Activated CD8-positive, alpha-beta memory T cell treated with anti-CD3 and anti-CD28 coated beads for 48 hours (primary cell): ENCODE measurements at regions not wholly inside any gene's neighbourhood (a gene's known extent, or its start where the extent isn't known, plus 50 kb on each side); places are given as distances from the start of the nearest gene placed in this dataset.
"Not testable (repeated sequence)": the region's sequence is repeated elsewhere in the genome, so short reads cannot be mapped to it uniquely, and the experiment has no call there.

Experiments
- DNase-seq, 3 experiments: peaks; one replicate each; pipeline ENCODE4 v3.0.0-alpha.2; 2020; ENCODE audit warnings: low read depth in 2 of 3, low spot score in 2 of 3

DNA sequence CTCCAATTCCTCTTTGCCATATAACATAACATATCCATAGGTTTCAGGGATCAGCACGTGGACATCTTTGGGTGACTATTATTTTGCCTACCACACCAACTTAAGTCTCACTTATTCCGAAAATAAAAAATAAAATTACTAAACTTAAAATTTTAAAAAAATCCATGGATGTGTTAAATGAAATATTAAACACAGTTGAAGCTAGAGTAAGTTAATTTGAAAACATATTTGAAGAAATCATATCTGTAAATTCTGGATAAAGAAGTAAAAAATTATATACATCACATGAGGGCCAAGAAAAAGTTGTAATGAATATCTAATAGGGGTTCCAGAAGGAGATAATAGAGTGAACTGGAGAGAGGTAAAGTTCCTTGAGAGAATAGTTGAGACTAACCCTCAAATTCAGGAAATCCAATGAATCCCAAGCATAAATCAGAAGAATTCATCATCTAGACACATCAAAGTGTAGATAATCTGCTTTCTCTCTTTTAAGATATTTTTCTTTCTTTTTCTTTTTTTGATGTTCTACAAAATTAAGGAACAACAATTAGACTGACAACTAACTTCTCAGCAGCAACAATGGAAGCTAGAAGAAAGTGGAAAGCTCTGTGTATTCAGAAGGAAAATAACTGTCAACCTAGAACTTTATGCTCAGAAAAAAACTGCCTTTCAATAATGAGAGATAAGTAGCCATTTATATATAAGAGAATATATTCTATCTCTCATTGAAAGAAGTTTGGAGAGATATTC is 147.4 kb downstream of the ABHD5 start:
- no peak for DNase-seq

DNA sequence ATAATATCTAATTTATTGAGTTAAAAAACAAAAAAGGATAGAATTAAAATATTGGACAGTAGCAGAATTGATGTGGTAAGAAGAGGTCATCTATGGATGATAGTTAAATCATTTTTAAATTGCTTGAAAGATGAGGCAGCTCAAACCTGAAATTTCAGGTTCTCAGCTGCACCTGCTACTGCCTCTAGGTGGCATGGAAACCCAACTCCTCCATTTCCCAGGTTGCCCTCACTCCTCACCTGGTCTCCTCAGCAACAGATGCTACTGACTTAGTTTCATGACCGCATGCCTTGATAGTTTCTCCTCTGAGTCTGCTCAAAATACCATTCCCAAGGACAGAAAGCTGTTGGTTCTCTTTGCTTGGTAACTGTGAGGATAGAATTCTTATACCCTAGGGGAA is 148.1 kb downstream of the ABHD5 start:
- DNase-seq = no peak

DNA sequence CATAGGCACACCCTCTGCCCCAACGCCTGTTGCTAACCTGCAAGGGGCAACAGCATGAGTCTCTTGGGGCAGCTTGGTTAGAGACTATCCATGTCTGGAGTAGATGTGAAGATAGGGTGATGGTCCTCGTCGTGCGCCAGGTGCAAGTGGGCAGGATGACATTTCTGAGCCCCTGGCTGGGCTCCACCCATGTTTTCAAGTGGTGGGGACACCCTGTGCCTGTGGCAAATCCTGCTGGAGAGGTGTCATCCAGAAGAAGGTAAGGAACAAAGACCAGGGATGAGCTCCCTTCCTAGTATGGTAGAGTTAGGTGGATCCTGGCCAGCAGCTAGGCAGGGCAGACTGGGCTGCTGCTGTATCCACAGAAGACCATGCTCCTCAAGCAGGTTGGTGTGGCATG is 152.6 kb downstream of the ABHD5 start:
- no peak for DNase-seq

DNA sequence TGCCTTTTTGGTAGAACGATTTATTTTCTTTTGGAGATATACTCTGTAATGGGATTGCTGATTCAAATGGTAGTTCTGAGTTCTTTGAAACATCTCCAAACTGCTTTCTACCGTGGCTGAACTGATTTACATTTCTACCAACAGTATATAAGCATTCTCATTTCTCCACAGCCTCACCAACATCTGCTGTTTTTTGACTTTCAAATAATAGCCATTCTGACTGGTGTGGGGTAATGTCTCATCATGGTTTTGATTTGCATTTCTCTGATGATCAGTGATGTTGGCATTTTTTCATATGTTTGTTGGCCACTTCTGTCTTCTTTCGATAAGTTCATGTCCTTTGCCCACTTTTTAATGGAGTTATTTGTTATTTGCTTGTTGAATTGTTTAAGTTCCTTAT is 154.0 kb downstream of the ABHD5 start:
- no peak for DNase-seq

DNA sequence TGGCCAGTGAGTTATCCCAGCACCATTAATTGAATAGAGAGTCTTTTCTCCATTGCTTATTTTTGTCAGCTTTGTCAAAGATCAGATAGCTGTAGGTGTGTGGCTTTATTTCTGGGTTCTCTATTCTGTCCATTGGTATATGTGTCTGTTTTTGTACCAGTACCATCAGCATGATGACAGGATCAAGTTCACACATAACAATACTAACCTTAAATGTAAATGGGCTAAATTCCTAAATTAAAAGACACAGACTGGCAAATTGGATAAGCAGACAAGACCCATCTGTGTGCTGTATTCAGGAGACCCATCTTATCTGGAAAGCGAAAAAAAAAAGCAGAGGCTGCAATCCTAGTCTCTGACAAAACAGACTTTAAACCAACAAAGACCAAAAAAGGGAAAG is 154.8 kb downstream of the ABHD5 start:
- DNase-seq = not testable (repeated sequence)

DNA sequence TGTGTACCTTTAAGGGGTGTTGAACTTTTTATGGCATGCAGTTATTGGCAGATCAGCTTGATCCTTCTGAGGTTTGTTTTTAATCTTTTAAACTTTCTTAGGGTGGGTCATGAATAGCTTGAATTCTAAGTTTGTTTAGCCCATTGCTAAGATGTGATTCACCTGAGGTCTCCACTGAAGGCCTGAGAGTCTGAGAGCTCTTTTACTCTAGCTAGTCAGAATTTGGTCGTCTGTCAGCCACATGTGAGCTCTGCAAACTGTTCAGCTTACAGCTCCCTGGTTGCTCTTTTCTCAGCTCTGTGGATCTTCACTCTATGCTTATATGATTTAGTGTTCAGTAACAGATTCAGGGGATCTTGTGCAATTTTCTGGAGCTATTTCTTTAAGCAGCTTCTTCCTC is 161.3 kb downstream of the ABHD5 start:
- no peak for DNase-seq

DNA sequence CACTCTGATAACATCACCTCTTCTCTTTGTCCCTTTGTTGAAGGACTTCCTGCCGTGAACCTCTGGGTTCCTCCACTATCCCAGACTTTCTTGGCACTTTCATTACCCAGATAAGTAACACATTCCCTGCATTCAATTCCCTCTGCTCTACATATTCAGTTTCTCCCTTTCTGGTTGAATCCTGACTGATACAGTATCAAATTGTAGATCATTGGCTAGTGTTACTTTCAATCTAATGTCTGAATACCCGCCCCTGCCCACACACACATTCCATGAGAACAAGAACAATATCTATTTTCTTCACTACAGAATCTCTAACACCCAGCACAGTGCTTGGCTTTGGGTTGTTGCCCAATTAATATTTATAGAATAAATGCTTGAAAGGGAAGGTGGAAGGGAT is 163.5 kb downstream of the ABHD5 start:
- DNase-seq = no peak

DNA sequence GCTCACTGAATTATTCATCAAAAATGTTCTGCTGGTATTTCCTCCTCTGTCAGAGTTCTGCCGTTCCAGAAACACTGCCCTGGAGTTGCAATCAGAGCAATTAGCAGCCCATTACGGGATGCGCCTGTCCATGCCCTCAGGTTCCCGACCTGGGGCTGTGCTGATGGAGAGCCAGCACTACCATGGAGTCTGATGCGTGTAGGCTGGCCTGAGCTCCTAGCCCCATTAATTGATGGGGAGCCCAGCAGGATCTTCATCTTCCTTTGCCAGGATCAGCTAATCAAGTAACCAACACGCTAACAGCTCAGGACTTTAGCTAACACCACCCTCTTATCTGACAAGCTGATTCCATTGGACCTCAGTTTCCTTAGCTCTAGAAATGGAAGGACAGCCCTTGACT is 164.2 kb downstream of the ABHD5 start:
- DNase-seq = no peak

DNA sequence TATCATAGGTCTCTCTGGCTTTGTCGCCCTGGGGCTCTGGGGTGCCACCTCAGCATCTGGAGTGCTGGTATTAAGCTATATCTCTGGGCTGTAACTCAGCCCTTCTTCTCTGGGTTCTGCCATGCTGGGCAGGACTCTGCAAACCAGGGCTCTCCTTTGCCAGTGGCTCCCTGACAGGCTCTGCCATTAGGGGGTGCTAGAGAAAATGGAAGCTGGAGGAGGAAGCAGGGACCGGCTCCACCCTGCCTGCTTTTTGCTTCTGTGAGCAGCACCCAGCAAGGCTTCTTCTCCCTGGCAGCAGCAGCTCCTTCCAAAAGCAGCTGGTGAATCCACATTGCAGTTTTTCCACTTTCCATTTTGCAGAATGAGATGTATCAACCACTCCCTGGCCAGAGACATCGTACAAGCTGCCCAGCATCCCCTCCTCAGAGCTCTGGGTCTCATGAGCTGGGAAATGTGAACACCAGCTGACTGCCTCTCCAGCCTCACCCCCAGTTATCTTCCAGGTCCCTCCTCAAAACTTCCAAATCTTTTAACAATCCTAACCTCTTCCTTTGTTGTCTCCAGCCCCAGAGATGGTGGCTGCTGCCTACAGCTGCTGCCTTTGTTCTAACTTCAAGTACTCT is 165.0 kb downstream of the ABHD5 start:
- DNase-seq = peak in 1 of 3 experiments; percentile 5

DNA sequence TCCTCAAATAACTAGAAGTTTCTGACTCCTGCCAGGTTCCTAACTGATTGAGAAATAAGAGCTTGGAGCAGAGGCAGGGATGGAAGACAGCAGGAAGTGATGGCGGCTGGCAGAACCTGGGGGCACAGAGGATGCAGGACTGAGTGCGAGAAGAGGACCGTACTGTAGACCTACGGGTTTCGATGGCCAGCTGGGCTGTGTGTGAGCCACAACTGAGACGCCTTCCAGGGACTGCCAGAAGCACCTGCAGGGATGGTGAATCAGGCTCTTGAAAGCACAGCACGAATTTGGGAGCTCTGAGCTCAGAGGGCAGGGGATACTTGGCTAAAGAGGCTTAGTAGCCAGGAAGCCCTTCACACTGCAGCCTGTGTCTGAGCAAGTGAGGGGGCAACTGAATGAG is 165.6 kb downstream of the ABHD5 start:
- no peak for DNase-seq

DNA sequence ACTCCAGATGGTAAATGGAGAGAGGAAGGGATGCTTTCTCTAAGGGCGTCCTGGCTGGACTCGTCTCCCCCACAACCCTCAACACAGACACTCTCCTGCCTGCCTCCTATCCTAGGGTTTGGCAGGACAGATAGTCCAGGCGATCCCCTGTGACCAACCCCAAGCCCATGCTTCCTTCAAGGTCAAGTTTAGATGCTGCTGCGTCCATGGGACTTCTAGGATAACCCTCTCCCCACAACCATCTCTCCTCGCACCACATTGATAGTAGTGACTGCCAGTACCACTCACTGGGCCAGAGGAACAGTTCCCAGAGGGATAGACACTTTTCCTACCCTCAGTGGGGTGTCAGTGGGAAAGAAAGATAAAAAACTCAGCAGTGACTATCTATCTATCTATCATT is 166.0 kb downstream of the ABHD5 start:
- no peak for DNase-seq

DNA sequence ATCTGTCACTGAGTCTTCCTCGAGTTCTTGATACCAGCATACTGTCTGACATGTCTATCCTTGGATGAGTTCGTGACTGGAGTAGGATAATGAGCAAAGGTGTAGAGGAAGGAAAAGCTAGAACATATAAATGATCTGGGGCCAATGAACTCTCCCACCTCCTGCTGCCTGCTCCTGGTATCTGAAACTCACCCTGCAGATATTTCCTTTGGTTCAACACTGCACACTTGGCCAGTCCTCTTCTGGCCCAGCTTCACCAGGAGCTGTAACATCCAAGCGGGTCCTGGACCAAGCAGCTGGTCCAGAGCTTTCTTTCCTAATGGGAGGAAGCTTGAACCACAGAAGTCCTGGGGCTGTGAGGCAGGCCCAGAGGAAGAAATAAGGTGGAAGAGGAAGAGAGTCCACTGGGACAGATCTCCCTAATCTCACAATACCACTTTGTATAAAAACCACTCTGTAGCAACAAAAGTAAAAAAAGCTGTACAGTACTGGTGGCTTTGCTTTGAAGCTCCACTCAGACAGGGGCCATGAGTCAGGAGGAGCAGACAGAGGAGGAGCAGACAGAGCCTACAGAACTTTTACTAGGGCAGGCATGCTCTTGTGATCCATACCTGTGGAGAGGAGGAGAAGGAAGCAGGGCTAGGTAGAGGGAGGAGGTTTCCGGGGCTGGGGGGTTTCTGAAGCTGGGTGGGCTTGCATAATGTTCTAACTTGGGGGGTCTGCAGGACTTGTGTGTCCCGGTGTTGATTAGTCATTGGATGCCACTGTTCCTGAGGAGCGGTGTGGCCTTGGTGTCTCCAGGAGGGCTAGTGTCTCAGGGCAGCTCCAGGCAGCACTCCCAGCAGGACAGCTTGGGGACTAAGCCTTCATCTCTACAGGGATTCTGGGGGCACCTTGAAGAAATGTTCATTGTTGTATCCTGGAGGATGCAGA is 166.9 kb downstream of the ABHD5 start:
- DNase-seq = no peak

DNA sequence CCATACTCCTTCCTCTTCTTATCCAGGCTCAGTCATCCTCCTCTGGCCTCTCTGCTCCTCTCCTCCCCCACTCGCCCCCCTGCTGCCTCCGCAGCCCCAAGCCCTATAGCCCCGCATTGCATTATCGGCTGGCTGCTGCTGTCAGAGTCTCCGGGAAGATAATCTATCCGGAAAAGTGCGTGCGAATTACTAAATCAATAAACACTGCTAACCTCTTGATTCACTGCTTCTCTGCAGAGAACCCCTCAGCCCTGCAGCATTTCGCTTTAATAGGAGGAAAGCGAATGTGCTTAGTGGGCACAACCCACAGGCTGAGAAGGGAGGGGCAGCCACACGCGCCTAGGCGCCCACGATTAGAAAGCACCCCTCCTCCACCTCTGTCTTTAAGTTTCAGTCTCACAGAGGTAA is 167.6 kb downstream of the ABHD5 start:
- no peak for DNase-seq

DNA sequence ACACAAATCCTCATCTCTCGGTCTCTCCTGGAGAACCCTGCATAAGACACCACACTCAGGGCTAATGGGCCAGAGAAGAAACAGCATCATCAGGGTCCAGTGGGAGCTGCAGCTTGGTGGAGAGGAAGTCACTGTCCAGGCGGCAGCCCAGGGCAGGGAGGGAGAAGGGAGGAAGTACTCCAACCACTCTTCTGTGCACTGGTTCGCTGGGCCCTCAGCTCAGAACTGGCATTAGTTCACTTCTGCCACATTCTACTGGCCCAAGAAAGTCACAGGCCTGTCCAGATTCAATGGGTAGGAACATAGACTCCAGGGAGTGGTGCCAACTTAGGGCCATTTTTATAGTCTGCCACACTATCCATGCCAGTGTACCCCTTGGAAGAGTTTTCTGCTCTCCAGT is 169.0 kb downstream of the ABHD5 start:
- DNase-seq = no peak

DNA sequence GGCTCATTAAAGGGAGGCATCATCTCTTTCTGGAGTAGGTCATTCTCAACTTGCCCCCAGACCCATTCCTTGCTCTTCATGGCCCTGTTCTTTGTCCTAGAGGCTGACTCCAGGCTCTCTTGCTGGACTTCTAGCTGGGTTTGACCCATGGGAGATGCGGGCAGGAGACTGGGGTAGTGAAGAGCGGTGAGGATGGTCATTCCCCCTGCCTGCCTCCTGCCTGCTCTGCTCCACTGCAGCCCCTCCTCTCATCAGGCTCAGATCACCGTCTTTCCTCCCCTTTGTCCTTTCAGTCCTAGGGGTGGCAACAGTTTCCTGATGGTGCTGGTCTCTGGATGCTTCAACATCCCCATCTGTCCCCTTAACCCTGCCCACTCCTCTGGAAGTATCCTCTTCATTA is 170.9 kb downstream of the ABHD5 start:
- no peak for DNase-seq

DNA sequence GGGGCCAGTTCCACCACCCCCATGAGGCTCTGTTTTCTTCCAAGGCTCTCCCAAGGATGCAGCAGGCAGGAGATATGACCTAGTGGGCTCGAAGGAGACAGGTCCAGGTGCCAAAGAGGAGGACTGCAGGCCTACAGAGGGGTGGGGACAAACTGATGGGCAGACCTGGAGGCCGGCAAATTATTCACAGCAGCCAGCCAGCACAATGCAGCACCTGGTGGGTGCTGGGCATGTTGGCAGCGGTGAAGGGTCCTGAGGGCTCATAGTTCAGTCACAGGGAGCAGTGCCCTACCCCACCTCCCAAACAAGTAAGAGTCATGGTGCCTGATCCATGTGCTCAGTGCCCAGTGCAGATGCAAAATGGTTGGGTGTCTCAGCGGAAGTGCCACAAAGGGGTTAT is 171.7 kb downstream of the ABHD5 start:
- no peak for DNase-seq

DNA sequence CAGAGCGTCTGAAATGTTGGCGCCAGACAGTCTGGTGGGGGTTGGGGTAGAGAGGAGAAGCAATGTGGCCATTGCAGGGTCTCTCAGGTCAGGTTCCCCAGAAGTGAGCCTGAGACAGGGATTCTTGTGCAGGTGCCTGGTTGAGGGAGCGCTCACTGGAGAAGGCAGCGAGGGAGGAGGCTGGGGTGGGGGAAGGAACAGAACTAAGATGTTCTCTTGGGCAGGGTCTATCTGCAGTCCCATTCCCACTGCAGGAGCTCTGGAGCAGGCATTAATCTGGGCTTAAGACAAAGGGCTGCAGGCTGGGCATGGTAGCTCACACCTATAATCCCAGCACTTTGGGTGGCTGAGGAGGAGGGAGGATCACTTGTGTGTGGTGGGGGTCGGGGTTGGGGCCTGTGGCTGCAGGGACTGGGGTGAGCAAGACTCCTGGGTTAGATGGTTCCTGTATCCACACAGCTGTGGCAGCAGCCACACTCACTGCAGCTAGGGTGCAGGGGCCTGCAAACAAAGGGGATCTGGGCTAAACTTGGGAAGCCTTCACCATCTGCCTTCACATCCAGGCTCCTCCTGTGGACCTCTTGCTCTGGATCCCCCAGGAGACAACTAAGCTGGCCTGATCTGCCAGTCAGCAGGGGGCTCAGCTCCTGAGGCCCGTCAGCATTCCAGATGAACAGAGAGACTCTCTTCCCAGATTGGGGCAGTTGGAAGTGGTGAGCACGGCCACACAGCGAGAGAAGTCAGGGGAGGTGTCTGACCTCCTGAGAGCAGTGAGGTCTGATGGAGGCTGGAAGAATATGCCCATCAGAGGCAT is 172.5 kb downstream of the ABHD5 start:
- no peak for DNase-seq

DNA sequence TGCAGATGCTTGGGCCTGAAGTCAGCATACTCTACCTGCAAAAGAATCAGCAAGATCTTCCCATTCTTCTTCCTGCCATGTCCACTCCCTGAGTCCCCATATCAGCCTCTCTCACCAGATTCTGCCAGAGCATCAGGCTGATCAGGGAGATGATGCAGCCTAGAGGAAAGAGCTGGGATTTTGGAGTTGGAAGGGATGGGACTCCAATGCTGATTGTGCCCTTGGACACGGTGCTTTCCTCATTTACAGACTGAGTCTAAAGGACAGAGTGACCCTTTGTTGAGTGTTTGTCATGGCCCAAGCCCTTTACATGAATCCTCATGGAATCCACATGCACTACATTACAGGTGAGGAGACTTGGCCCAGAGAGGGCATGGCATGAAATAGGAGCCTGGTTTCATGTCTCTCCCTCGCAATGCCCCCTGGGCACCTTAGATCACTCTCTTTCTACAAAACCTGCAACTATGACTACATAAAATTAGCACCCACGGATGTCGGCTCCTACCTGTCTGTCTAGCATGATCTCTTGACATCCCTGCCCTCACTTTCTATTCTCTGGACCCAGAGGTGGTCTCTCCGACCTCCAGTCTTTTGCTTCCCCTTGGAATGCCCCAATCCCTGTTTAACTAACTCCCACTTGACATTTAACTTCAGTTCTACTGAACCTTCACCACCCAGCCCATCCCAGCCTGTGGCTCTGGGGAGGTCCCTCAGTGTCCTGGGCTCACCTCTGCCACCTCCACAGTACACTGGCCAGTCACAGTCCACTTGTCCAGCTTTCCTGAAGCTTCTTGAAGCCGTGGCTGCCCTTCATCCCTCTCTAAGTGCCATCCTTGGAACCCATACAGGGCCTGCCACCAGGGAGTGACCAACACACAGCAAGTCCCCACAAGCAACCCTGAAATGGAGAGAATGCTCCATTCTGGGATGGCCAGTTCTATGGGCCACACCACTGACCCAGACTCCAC is 173.5 kb downstream of the ABHD5 start:
- no peak for DNase-seq

DNA sequence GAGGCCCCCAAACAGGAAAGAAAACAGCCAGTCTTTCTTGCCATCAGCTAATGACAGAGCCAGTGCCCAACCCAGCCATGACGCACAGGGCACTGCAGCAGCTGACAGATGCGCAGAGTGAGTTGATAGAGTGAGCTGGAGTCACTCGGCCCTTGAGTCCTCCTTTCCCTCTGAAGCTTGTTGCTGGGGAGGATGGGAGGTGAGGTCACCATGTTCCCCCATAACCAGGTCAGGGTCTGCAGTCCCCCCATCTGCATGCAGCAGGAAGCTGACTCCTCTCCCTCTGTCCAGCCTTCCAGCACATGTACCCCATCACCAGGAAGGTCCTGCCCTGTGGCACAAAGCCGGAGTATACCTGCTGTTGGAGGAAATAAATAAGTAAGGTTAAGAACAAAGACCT is 174.6 kb downstream of the ABHD5 start:
- no peak for DNase-seq
